T1000 (cell line): ENCODE measurements at regions not wholly inside any gene's neighbourhood (a gene's known extent, or its start where the extent isn't known, plus 50 kb on each side); places are given as distances from the start of the nearest gene placed in this dataset.

Experiments
- DNase-seq: peaks from one replicate; lab custom pipeline; 2025; ENCODE audit warnings: mixed read lengths; lab: John Stamatoyannopoulos, UW

- DNase-seq, result no peak
These were observed 164.5 kb downstream of the SPATA31D1 start for GRCh38 chr9:82153032-82153431.

- no peak for DNase-seq
These were observed 166.0 kb downstream of the SPATA31D1 start for GRCh38 chr9:82154573-82154972.

GRCh38 chr9:82161876-82162275, 173.3 kb downstream of the SPATA31D1 start:
- DNase-seq, result no peak

- no peak for DNase-seq
These were observed 175.6 kb downstream of the SPATA31D1 start for GRCh38 chr9:82164159-82164558.

- DNase-seq, result no peak
These were observed 178.7 kb downstream of the SPATA31D1 start for GRCh38 chr9:82167296-82167695.

GRCh38 chr9:82168585-82168984, 180.0 kb downstream of the SPATA31D1 start:
- no peak for DNase-seq

- DNase-seq, result no peak
These were observed 182.3 kb downstream of the SPATA31D1 start for GRCh38 chr9:82170866-82171265.

GRCh38 chr9:82171271-82171670, 182.7 kb downstream of the SPATA31D1 start:
- DNase-seq, result no peak

GRCh38 chr9:82180711-82181110, 192.1 kb downstream of the SPATA31D1 start:
- no peak for DNase-seq

GRCh38 chr9:82183181-82183860, 194.7 kb downstream of the SPATA31D1 start:
- no peak for DNase-seq

- DNase-seq, result no peak
These were observed 196.0 kb downstream of the SPATA31D1 start for GRCh38 chr9:82184524-82184923.

- DNase-seq, result no peak
These were observed 200.2 kb downstream of the SPATA31D1 start for GRCh38 chr9:82188817-82189216.

GRCh38 chr9:82191082-82191770, 202.7 kb downstream of the SPATA31D1 start:
- DNase-seq, result no peak

GRCh38 chr9:82192211-82192610, 203.6 kb downstream of the SPATA31D1 start:
- no peak for DNase-seq

GRCh38 chr9:82196622-82197441, 208.3 kb downstream of the SPATA31D1 start:
- DNase-seq, result no peak

- no peak for DNase-seq
These were observed 212.6 kb downstream of the SPATA31D1 start for GRCh38 chr9:82201196-82201595.

- DNase-seq, result no peak
These were observed 214.2 kb downstream of the SPATA31D1 start for GRCh38 chr9:82202808-82203207.

GRCh38 chr9:82206490-82206889, 217.9 kb downstream of the SPATA31D1 start:
- no peak for DNase-seq

GRCh38 chr9:82206946-82207345, 218.4 kb downstream of the SPATA31D1 start:
- no peak for DNase-seq

- no peak for DNase-seq
These were observed 220.3 kb downstream of the SPATA31D1 start for GRCh38 chr9:82208741-82209450.

- DNase-seq, result no peak
These were observed 221.4 kb downstream of the SPATA31D1 start for GRCh38 chr9:82209797-82210470.

- DNase-seq, result no peak
These were observed 224.3 kb downstream of the SPATA31D1 start for GRCh38 chr9:82212885-82213284.
